ENCODE measurements at regions not wholly inside any gene's neighbourhood (a gene's known extent, or its start where the extent isn't known, plus 50 kb on each side); places are given as distances from the start of the nearest gene placed in this dataset.

DNA sequence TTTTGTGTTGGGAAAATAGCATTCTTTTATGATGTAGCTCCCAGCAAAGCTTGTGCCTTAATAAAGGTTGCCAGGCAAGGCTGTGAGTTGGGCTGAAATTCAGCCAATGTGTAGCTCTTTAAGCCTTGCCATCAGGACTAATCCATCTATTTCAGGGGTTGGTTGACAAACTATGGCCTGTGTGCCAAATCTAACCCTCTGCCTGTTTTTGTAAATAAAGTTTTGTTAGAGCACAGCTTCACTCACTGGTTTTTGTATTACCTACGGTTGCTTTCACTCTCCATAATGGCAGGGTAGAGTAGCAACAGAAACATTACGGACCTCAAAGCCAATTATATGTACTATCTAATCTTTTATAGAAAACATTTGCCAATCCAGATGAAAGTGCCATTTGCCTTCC, 638.1 kb upstream of the POT1 start:
- DNase-seq (ENCODE audit: low read depth in 2 of 2): no peak

- DNase-seq (ENCODE audit: low read depth in 2 of 2): no peak
These were observed 634.4 kb upstream of the POT1 start for GRCh38 chr7:125563964-125564529.

DNA sequence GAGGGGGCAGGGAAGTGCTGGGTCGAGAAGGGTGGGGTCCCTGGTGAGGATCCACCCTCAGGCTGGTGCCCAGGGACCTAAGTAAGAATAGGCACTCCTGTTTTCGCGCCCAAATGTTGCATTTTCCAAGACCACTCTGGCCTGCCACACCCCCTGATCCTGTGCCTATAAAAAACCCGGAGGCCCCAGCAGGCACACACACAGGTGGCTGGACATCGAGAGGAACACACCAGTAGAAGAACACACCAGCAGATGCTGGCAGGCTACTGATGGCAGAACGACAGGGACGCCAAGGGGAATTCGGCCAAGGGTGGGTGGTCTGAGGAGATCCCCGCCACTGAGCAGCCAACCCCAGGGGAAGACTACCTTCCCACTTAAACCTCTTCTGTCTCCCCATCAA, 633.9 kb upstream of the POT1 start:
- no peak for DNase-seq (ENCODE audit: low read depth in 2 of 2)

GRCh38 chr7:125561006-125561405, 631.4 kb upstream of the POT1 start:
- DNase-seq (ENCODE audit: low read depth in 2 of 2): no peak

GRCh38 chr7:125559921-125560320, 630.3 kb upstream of the POT1 start:
- no peak for DNase-seq (ENCODE audit: low read depth in 2 of 2)

GRCh38 chr7:125555916-125556315, 626.3 kb upstream of the POT1 start:
- no peak for DNase-seq (ENCODE audit: low read depth in 2 of 2)

DNA sequence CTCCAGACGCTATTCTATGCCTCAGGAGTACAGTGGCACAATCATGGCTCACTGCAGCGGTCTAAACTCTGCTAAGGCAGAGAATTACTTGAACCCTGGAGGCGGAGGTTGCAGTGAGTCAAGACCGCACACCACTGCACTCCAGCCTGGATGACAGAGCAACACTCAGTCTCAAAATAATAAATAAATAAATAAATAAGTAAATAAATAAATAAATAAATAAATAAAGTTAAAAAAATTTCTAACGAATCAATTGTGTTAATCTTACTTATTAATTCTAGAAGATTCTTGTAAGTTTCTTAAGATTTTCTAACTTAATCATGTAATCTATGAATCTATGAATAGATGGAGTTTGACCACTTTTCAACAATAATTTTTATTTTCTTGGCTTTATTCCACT, 621.4 kb upstream of the POT1 start:
- DNase-seq (ENCODE audit: low read depth in 2 of 2): no peak

DNA sequence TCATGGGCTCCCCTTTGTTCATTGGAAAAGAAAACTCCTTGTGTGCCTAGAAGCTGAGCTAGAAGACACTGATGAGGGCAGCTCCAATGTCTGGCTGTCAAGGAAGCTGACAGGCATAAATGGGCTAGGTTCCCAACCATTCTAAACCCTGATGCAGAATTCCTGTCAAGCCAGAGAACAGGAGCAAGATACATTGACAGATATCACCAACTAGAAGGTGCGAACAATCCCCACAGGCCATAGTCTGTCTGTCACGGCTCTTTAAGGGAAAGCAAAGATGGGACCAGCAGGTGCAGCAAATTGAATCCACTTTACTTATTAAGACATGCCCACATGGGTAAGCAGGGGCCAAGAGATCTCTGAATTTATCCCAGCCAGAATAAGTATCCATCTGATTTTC, 617.9 kb upstream of the POT1 start:
- DNase-seq (ENCODE audit: low read depth in 2 of 2): no peak

DNA sequence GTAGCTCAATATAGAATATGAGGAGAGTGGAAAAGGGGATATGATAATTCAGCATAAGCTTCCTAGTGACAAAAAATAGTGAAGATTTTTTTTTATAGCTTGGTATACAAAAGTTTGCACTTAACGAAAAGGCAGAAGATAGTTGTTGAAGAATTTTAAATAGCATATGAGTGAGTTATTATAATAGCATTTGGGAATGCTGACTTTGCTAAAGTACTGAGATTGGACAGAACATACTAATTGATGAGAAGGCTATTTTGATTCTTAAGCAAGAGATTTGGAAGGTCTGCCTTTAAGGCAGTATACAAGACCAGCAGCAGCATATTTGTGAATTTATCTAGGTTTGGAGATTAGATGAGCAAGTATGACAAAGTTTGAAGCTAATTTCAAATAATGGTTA, 600.9 kb upstream of the POT1 start:
- no peak for DNase-seq (ENCODE audit: low read depth in 2 of 2)

DNA sequence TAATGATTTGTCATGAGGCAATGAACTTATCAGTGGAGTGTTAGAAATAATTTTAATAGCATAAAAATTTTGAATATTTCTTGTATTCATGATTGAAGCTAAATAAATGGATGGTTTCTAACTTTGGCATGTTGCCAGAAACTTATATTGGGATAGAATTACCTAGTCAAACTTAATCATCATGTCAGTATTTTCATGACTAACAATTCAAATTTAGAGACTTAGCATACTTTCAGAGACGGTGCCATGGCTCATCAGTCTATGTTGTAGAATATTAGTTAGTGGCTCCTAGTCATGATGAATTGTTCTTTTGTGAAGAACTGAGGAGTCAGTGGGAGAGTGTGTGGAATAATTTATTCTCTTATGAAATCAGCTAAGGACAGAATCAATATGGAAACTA, 599.6 kb upstream of the POT1 start:
- DNase-seq (ENCODE audit: low read depth in 2 of 2): no peak

- no peak for DNase-seq (ENCODE audit: low read depth in 2 of 2)
These were observed 597.3 kb upstream of the POT1 start for GRCh38 chr7:125526958-125527357.

DNA sequence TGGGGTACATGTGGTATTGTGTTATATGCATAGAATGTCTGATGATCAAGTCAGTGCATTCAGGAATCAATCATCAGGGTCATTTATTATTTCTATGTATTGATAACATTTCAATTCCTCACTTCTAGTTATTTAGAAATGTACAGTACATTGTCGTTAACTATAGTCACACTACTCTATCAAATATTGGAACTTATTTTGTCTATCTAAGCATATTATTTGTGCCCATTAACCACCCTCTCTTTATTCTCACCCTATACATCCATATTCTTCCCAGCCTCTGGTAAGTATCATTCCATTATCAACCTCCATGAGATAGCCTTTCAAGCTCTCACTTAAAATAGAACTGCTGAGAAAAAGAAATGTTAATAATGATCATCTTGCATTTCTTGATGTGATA, 596.5 kb upstream of the POT1 start:
- no peak for DNase-seq (ENCODE audit: low read depth in 2 of 2)

DNA sequence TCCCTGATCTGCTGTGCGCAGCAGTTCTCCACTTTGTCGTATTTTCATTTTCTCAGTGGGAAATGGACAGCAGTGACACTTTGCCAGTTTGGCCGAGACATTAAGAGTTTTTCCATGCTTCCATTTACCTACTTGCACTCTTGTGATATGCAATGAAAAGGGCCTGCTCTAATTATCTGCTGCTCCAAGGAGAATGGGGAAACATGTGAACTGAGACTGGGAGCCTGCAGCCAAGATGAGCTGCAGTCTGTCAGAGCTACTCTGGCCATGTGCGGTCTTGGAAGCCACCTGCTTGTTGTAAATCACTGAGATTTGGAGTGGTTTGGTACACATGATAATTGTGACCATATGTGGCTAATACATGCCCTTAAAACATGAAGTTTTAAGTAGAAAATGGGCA, 586.6 kb upstream of the POT1 start:
- no peak for DNase-seq (ENCODE audit: low read depth in 2 of 2)

DNA sequence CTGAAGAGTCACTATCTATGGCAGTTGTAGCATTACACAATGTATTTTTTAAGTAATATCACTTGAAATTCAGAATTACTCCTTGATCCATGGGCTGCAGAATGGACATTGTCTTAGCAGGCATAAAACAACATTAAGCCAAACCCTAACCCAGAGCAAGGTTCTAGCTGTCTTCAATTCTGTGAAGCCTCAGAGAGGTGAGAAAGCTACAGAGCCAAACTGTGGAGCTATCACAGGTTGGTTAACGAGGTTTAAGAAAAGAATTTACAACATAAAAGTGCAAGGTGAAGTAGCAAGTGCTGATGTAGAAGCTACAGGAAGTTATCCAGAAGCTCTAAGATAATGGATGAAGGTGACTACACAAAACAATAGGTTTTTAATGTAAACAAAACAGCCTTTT, 582.7 kb upstream of the POT1 start:
- no peak for DNase-seq (ENCODE audit: low read depth in 2 of 2)

DNA sequence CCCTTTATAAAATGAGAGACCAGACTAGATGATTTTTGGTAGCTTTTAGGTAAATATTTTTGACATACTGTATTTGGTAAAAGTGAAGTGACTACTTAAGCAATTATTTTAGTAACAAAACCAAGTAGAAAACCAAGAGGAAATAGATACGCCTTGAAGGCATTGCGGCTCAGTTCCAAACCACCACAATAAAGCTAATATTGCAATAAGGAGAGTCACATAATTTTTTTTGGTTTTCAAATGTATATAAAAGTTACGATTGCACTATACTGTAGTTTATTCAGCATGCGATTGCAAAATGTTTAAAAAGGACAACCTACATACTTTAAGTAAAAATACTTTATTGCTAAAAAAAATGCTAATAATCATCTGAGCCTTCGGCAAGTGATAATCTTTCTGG, 581.7 kb upstream of the POT1 start:
- DNase-seq (ENCODE audit: low read depth in 2 of 2): no peak

GRCh38 chr7:125506331-125506730, 576.7 kb upstream of the POT1 start:
- DNase-seq (ENCODE audit: low read depth in 2 of 2): no peak

DNA sequence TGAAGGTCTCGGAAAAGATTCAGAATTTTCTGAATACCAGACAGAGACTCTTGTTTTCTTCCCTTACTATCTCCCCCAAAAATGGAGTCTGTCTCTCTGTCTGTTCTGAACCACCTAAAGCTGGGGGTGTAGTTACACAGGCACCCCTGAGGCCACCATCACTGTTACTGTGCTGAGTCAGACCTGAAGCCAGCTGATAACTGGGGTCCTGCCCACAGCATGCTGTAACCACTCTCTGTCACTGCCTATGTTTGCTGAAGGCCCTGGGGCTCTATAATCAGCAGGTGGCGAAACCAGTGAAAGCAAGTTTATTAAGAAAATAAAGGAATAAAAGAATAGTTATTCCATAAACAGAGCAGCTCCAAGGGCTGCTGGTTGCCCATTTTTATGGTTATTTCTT, 575.2 kb upstream of the POT1 start:
- no peak for DNase-seq (ENCODE audit: low read depth in 2 of 2)

- no peak for DNase-seq (ENCODE audit: low read depth in 2 of 2)
These were observed 566.4 kb upstream of the POT1 start for GRCh38 chr7:125495997-125496396.

DNA sequence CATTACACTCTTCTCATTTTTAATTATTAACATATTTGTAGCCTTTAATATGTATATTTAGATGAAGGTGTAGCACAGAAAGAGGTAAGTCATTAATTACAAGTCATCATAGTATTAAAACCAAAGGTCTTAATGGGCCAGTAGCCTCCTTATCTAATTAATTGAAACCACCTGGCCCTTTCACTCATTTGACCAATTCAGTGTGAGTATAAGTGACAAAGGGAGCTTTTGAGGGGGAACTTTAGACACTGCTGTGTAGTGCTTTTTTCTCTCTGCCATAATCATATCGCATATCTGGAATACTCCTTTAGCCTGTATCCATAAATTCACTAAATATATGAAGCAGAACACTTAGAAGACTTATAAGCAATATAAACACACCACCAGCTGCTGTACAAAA, 562.9 kb upstream of the POT1 start:
- DNase-seq (ENCODE audit: low read depth in 2 of 2): no peak

DNA sequence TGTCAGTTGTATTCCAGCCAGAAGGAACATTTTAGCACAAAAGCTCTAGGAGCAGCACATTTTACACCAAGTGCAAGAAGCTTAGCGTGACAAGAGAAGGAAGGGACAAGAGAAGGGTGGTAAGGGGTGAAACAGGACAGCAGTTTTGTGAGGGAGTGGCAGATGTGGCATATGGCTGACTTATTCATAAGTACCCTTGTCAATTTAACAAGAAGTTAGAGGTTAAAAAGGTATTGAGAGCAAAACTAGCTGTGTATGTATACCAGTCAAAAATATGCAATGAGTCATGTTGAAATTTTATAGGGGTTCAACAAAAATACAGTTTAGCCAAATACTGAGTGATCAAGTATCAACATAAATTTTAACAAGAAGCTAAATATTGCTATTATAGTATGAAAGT, 561.5 kb upstream of the POT1 start:
- no peak for DNase-seq (ENCODE audit: low read depth in 2 of 2)

- no peak for DNase-seq (ENCODE audit: low read depth in 2 of 2)
These were observed 560.5 kb upstream of the POT1 start for GRCh38 chr7:125490167-125490566.

- DNase-seq (ENCODE audit: low read depth in 2 of 2): no peak
These were observed 555.6 kb upstream of the POT1 start for GRCh38 chr7:125485223-125485622.

DNA sequence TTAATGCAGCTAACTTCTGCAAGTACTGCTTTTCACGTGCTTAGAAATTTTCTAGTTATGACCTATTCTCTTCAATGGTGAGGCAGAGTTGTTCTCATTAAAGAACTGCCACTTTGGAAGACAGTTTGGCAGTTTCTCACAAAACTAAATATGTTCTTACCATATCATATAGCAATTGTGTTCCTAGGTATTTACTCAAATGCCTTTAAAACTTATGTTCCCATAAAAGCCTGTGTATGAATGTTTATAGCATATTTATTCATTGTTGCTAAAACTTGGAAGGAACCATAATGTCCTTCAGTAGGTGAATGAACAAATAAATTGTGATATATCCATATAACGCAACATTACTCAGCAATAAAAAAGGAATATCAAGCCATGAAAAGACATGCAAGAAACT, 555.1 kb upstream of the POT1 start:
- no peak for DNase-seq (ENCODE audit: low read depth in 2 of 2)

GRCh38 chr7:125481323-125481722, 551.7 kb upstream of the POT1 start:
- DNase-seq (ENCODE audit: low read depth in 2 of 2): no peak

DNA sequence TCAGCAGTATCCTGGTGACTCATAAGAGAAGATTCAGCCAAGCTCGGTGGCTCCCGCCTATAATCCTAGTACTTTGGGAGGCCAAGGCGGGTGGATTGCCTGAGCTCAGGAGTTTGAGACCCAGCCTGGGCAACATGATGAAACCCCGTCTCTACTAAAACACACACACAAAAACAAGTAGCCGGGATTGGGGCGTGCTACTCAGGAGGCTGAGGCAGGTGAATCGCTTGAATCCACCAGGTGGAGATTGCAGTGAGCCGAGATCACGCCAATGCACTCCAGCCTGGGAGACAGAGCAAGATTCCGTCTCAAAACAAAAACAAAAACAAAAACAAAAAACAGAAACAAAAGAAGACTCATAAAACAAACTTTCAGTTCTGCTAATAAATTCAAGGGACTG, 551.1 kb upstream of the POT1 start:
- DNase-seq (ENCODE audit: low read depth in 2 of 2): no peak

All from fibroblast of skin of left quadriceps (primary cell).